Ishikawa (cell line): ENCODE measurements at regions not wholly inside any gene's neighbourhood (a gene's known extent, or its start where the extent isn't known, plus 50 kb on each side); places are given as distances from the start of the nearest gene placed in this dataset.

Source experiments
- MAX ChIP-seq: IDR thresholded peaks from 2 replicates; pipeline ENCODE4 v1.6.1; 2012
- YY1 ChIP-seq: IDR thresholded peaks from 2 replicates; pipeline ENCODE4 v1.6.1; 2012; ENCODE audit warnings: low read depth

- no peak for TF ChIP-seq MAX
- TF ChIP-seq YY1 = no peak
These were observed 710.6 kb downstream of the EDEM1 start for GRCh38 chr3:5898106-5898505.
